ENCODE measurements at regions not wholly inside any gene's neighbourhood (a gene's known extent, or its start where the extent isn't known, plus 50 kb on each side); places are given as distances from the start of the nearest gene placed in this dataset.
A peak's percentile ranks its signal among the peaks of the same experiment; 100 is the strongest.

DNA sequence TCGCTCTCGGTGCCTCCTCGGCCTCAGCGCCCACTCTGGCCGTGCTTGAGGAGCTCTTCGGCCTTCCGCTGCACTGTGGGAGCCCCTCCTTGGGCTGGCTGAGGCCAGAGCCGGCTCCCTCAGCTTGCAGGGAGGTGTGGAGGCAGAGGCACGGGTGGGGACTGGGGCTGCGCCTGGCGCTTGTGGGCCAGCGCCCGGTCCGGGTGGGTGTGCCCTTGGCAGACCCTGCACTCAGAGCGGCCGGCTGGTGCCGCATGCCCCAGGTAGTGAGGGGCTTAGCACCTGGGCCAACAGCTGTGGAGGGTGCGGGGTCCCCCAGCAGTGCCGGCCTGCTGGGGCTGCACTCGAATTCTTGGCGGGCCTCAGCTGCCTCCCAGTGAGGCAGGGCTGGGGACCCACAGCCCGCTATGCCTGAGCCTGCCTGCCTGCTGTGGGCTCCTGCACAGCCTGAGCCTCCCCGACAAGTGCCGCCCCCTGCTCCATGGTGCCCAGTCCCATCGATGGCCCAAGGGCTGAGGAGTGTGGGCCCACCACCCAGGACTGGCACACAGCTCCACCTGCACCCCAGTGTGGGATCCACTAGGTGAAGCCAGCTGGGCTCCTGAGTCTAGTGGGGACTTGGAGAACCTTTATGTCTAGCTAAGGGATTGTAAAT is 2085.2 kb upstream of the ACO1 start:
- Histone ChIP-seq H3K36me3 (ENCODE audit: low read depth, missing control alignments) (no peaks in the 10 kb centered on the region), H3K27me3 (no peaks in the 10 kb centered on the region), H3K4me1 (no peaks in the 10 kb centered on the region), H3K27ac (no peak overlapping the region), H3K4me3 (no peak overlapping the region), H3K9me3 (no peaks in the 10 kb centered on the region)
- intact Hi-C loops (cut with DNase I; ENCODE audit: low total_unique reads) = no loop called here
- DNase-seq = no peak
- TF ChIP-seq POLR2A (IDR thresholded peaks at IDR 0.05) = no peak
- WGBS, 2 donors = 90 to 100% methylated on average over 7 to 22 of the region's 25 CpGs

DNA sequence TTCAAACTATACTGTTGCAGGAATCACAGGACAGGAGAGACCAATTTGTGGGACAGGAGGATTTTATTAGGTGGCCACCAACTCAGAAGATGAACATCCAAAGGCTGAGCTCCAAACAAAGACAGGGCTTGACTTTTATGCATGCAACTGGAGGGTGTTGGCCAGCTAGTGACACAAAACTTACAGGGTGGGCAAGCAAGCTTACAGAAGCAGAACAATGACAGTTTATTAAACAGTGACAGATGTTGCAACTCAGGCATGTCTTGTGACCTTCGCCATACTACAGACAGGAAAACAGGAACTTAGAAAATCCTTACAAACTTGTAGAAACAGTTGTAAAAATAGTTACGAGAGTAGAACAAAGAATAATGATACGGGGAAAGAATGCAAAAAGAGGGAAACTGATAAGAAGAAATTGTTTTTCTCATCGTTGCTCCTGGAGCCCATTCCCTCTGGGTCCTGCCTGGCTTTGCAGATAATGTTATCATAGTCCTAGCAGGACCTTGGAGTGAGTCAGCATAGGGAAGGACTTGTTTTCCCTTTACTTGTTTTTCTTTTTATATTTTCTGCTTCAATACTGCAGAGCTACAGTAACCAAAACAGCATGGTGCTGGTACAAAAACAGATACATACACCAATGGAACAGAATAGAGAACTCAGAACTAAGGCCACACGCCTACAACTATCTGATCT is 2083.0 kb upstream of the ACO1 start:
- TF ChIP-seq, protein P1, sequence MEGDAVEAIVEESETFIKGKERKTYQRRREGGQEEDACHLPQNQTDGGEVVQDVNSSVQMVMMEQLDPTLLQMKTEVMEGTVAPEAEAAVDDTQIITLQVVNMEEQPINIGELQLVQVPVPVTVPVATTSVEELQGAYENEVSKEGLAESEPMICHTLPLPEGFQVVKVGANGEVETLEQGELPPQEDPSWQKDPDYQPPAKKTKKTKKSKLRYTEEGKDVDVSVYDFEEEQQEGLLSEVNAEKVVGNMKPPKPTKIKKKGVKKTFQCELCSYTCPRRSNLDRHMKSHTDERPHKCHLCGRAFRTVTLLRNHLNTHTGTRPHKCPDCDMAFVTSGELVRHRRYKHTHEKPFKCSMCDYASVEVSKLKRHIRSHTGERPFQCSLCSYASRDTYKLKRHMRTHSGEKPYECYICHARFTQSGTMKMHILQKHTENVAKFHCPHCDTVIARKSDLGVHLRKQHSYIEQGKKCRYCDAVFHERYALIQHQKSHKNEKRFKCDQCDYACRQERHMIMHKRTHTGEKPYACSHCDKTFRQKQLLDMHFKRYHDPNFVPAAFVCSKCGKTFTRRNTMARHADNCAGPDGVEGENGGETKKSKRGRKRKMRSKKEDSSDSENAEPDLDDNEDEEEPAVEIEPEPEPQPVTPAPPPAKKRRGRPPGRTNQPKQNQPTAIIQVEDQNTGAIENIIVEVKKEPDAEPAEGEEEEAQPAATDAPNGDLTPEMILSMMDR (IDR thresholded peaks at IDR 0.05) = no peak
- TF ChIP-seq POLR2A (IDR thresholded peaks at IDR 0.05) = no peak
- 34 to 38% methylated on average over 5 of the region's 5 CpGs for WGBS, 2 donors

DNA sequence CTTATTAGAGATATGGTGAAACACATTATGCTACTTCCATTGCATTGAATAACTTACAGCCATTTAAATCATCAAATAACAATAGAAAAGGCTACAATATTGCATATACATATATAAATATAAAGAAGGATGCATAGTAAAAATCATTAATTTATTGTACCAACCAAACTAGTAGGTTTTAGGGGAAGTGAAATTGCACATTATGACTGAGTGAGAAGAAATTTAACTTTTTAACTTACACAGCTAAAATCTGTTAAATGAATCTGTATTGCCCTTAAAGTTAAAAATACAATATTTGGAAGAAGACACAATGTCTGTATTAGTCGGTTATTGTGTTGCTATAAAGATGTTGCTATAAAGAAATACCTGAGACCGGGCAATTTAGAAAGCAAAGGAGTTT is 2073.7 kb upstream of the ACO1 start:
- no peak overlapping the region for H3K27ac ChIP-seq
- H3K36me3 ChIP-seq (ENCODE audit: low read depth, missing control alignments) = no peaks in the 10 kb centered on the region
- intact Hi-C loops (cut with DNase I; ENCODE audit: low total_unique reads) = no loop called here
- no peak overlapping the region for H3K4me3 ChIP-seq
- DNase-seq = no peak
- no peaks in the 10 kb centered on the region for H3K9me3 ChIP-seq
- no peak for TF ChIP-seq POLR2A (IDR thresholded peaks at IDR 0.05)
- TF ChIP-seq, protein P1 (IDR thresholded peaks at IDR 0.05) = no peak
- no peaks in the 10 kb centered on the region for H3K4me1 ChIP-seq
- 92 to 94% methylated on average over 2 of the region's 2 CpGs for WGBS, 2 donors
- no peaks in the 10 kb centered on the region for H3K27me3 ChIP-seq

More for the DNA sequence above, 2083.0 kb upstream of the ACO1 start:
- intact Hi-C loops (cut with DNase I; ENCODE audit: low total_unique reads) = no loop called here
- no peaks in the 10 kb centered on the region for H3K27me3 ChIP-seq
- peak; percentile 37 for DNase-seq
- no peaks in the 10 kb centered on the region for H3K4me1 ChIP-seq
- H3K27ac ChIP-seq = no peak overlapping the region
- no peaks in the 10 kb centered on the region for H3K36me3 ChIP-seq (ENCODE audit: low read depth, missing control alignments)
- H3K4me3 ChIP-seq = no peak overlapping the region
- H3K9me3 ChIP-seq = no peaks in the 10 kb centered on the region

DNA sequence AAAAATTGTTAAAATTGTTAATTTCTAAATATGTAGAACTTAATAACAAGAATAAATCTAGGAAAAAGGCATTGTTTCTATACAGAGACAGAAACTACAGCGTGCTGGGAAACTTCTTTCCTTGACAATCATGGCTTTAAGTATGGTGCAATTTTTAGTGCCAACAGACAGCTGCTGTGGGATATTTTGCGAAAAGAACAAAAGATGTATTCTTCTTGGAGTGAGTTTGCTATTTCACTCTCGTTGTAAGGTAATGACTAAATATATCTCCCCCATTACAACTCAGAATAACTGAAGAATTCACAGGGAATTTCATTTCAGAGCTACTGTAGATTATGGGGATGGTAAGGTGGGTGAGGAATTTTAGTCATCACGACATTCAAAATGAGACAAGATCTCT is 2055.0 kb upstream of the ACO1 start:
- 64 to 67% methylated on average over 4 of the region's 4 CpGs for WGBS, 2 donors
- intact Hi-C loops (cut with DNase I; ENCODE audit: low total_unique reads) = no loop called here
- no peak overlapping the region for H3K27ac ChIP-seq
- H3K4me1 ChIP-seq = no peaks in the 10 kb centered on the region
- H3K36me3 ChIP-seq (ENCODE audit: low read depth, missing control alignments) = no peaks in the 10 kb centered on the region
- no peak overlapping the region for H3K4me3 ChIP-seq
- H3K9me3 ChIP-seq = no peaks in the 10 kb centered on the region
- no peaks in the 10 kb centered on the region for H3K27me3 ChIP-seq
- no peak for DNase-seq
- TF ChIP-seq POLR2A (IDR thresholded peaks at IDR 0.05) = no peak
- TF ChIP-seq, protein P1 (IDR thresholded peaks at IDR 0.05) = no peak

DNA sequence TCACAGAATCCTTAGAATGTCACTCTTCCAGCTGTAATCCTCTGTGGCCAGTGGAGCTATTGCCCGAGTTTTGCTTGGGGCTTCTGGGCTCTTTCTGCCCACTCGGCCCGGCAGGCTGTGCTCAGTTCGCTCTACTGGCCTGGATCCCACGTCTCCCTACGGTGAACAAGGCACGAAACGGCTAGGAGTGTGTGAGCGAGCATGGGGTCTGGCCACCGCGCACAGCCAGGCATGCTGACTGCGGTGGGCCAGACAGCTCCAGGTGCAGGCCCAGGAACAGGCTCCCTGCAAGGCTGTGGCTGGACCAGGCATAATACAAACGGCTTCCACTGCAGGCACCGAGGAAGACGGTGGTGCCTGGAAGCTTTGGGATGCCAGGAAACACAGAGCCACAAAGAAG is 2035.5 kb upstream of the ACO1 start:
- H3K27ac ChIP-seq = no peak overlapping the region
- intact Hi-C loops (cut with DNase I; ENCODE audit: low total_unique reads) = no loop called here
- H3K36me3 ChIP-seq (ENCODE audit: low read depth, missing control alignments) = no peaks in the 10 kb centered on the region
- peak; percentile 13 for DNase-seq
- no peaks in the 10 kb centered on the region for H3K9me3 ChIP-seq
- no peaks in the 10 kb centered on the region for H3K4me1 ChIP-seq
- no peaks in the 10 kb centered on the region for H3K27me3 ChIP-seq
- H3K4me3 ChIP-seq = peak overlapping the region; percentile 15 to 33
- WGBS, 2 donors = 65 to 81% methylated on average over 15 of the region's 15 CpGs
- TF ChIP-seq POLR2A (IDR thresholded peaks at IDR 0.05) = no peak
- TF ChIP-seq, protein P1 (IDR thresholded peaks at IDR 0.05) = no peak

Data from testis (tissue), 2 donors.